OCI-LY7 (cell line): ENCODE measurements at regions not wholly inside any gene's neighbourhood (a gene's known extent, or its start where the extent isn't known, plus 50 kb on each side); places are given as distances from the start of the nearest gene placed in this dataset.

Source experiments
- BruUV-seq: library from RNA; stranded (reverse); fragments of 400-500 nt; replicated peaks from 2 replicates; lab custom pipeline; 2021; lab: Mats Ljungman, UMichigan
- CTCF ChIA-PET: fragments of 300-600 bp; sonication (Branson Sonifier 250); formaldehyde crosslinking; loops from one replicate; lab custom pipeline; 2022; ENCODE audit warnings: antibody characterized with exemption; ENCODE audit not compliant: unreplicated experiment; lab: Charles Lee
- POLR2A ChIA-PET: fragments of 300-600 bp; sonication (Branson Sonifier 250); formaldehyde crosslinking; loops from one replicate; lab custom pipeline; 2022; ENCODE audit warnings: antibody characterized with exemption; lab: Charles Lee
- DNase-seq: peaks from one replicate; pipeline ENCODE4 v3.0.0-alpha.2; 2015; ENCODE audit warnings: low spot score
- H2AFZ ChIP-seq: fragments of 200-600 bp; sonication (generic), shearing (Covaris generic); 2 replicates; pipeline ENCODE4 v1.6.1; 2014; ENCODE audit warnings: mild to moderate bottlenecking, antibody characterized with exemption, low read length, moderate library complexity
- H3K27ac ChIP-seq: fragments of 200-600 bp; sonication (generic); 2 replicates; pipeline ENCODE4 v1.5.1; 2014; ENCODE audit warnings: mixed run types, low read depth, mild to moderate bottlenecking, moderate library complexity, low read length, inconsistent platforms; ENCODE audit not compliant: poor library complexity, severe bottlenecking
- H3K36me3 ChIP-seq: fragments of 200-600 bp; sonication (generic); 2 replicates; pipeline ENCODE4 v1.6.1; 2014; ENCODE audit warnings: mild to moderate bottlenecking, antibody characterized with exemption, low read length, moderate library complexity, mixed read lengths; ENCODE audit not compliant: insufficient read depth
- H3K4me1 ChIP-seq: fragments of 200-600 bp; sonication (generic); 2 replicates; pipeline ENCODE4 v1.5.1; 2014; ENCODE audit warnings: mild to moderate bottlenecking, low read length; ENCODE audit not compliant: insufficient read depth, poor library complexity, severe bottlenecking
- H3K4me2 ChIP-seq: fragments of 200-600 bp; sonication (generic); 2 replicates; pipeline ENCODE4 v1.6.1; 2014; ENCODE audit warnings: mild to moderate bottlenecking, low read length
- H3K4me3 ChIP-seq: fragments of 200-600 bp; sonication (generic); 2 replicates; pipeline ENCODE4 v1.5.1; 2014; ENCODE audit warnings: mild to moderate bottlenecking, low read depth, low read length; ENCODE audit not compliant: poor library complexity, severe bottlenecking
- H3K79me2 ChIP-seq: fragments of 200-600 bp; sonication (generic); 2 replicates; pipeline ENCODE4 v1.6.1; 2016; ENCODE audit warnings: low read depth, mild to moderate bottlenecking, low read length, moderate library complexity, mixed read lengths; ENCODE audit not compliant: insufficient read depth
- H3K9me2 ChIP-seq: fragments of 200-600 bp; sonication (generic); 2 replicates; pipeline ENCODE4 v1.6.1; 2016; ENCODE audit warnings: mild to moderate bottlenecking, low read length, mixed read lengths; ENCODE audit not compliant: insufficient read depth
- H3K9me3 ChIP-seq: fragments of 200-600 bp; sonication (generic); 2 replicates; pipeline ENCODE4 v1.6.1; 2014; ENCODE audit warnings: mild to moderate bottlenecking, mixed run types, low read length, mixed read lengths
- H4K20me1 ChIP-seq: fragments of 200-600 bp; sonication (generic); 2 replicates; pipeline ENCODE4 v1.6.1; 2014; ENCODE audit warnings: mild to moderate bottlenecking, antibody characterized with exemption, low read length, moderate library complexity, mixed read lengths; ENCODE audit not compliant: insufficient read depth
- EZH2phosphoT487 ChIP-seq: fragments of 200-600 bp; sonication (generic); IDR thresholded peaks from 2 replicates; pipeline ENCODE4 v1.6.1; 2018; ENCODE audit warnings: low read depth, borderline replicate concordance, mild to moderate bottlenecking, mixed run types, antibody characterized with exemption, low read length, moderate library complexity, mixed read lengths
- intact Hi-C: fragments of 100-400 bp; cut with micrococcal nuclease; formaldehyde crosslinking; loops from one replicate; pipeline ENCODE4 v1.10.0; 2022; ENCODE audit not compliant: unreplicated experiment
- TF ChIP-seq, protein P1 (sequence below): fragments of 200-600 bp; sonication (generic); conservative IDR thresholded peaks from 2 replicates; pipeline ENCODE4 v1.5.1; 2014; ENCODE audit warnings: mild to moderate bottlenecking, antibody characterized with exemption, low read length, moderate library complexity, mixed read lengths

DNA sequence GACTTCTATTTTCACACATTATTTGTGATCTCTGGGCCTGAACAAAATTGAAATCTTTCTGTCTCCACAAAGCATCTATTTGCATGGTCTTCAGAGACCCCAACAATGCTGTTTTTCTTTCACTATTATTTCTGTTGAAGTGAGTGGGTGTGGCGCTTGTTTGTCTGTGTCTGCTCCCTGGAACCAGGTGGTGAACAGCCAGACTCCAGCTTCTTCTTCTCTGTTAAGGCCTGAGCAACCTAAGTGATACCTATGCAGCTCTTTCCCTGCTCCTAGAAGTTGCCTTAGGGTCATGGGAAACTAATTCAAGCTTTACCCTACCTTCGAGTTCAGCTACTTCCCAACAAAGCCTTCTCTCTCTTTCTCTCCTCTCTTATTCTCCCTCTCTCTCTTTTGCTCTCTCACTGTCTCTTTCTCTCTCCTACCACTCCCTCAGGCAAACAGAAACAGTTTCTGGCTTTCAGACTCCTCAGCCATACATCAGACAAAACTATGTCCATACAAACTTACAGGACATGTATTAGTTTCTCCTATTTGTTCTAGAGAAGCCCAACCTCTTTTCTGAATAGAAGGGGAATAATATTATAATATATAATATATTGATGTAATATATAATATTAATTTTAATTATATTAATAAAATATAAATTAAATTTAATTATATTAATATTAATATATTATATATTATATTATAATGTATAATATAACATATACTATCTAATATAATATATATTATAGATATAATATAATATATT, 552.5 kb downstream of the DSC3 start:
- no peaks in the 10 kb centered on the region for H4K20me1 ChIP-seq
- H2AFZ ChIP-seq = no peak overlapping the region
- H3K9me2 ChIP-seq = no peaks in the 10 kb centered on the region
- intact Hi-C loops = no loop called here
- DNase-seq = no peak
- BruUV-seq = no TSS peak
- no peaks in the 10 kb centered on the region for H3K79me2 ChIP-seq
- H3K4me2 ChIP-seq = no peak overlapping the region
- no peaks in the 10 kb centered on the region for H3K36me3 ChIP-seq
- TF ChIP-seq, protein P1, sequence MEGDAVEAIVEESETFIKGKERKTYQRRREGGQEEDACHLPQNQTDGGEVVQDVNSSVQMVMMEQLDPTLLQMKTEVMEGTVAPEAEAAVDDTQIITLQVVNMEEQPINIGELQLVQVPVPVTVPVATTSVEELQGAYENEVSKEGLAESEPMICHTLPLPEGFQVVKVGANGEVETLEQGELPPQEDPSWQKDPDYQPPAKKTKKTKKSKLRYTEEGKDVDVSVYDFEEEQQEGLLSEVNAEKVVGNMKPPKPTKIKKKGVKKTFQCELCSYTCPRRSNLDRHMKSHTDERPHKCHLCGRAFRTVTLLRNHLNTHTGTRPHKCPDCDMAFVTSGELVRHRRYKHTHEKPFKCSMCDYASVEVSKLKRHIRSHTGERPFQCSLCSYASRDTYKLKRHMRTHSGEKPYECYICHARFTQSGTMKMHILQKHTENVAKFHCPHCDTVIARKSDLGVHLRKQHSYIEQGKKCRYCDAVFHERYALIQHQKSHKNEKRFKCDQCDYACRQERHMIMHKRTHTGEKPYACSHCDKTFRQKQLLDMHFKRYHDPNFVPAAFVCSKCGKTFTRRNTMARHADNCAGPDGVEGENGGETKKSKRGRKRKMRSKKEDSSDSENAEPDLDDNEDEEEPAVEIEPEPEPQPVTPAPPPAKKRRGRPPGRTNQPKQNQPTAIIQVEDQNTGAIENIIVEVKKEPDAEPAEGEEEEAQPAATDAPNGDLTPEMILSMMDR = no peak
- TF ChIP-seq EZH2phosphoT487 = no peak
- POLR2A ChIA-PET = no interaction called here
- H3K9me3 ChIP-seq = no peaks in the 10 kb centered on the region
- H3K27ac ChIP-seq = no peak overlapping the region
- H3K4me3 ChIP-seq = no peak overlapping the region
- CTCF ChIA-PET = no interaction called here
- H3K4me1 ChIP-seq = no peaks in the 10 kb centered on the region

DNA sequence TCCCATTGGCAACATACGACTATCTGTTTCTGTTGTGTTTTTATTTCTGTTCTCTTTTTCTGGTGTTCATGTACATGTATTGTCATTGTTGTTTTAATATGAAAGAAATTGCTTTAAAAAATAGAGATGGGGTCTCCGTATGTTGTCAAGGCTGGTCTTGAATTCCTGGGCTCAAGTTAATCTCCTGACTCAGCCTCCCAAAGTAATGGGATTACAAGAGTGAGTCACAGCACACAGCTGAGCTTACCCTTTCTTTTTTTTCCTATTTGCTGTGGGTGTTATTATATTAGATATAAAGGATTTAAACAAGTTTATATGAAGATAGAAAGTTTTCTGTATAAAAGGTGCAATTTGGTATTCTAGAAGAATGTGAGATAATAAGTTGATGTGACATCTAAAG, 554.6 kb downstream of the DSC3 start:
- H3K4me3 ChIP-seq = no peak overlapping the region
- intact Hi-C loops = no loop called here
- ChIA-PET CTCF (no interaction called here), POLR2A (no interaction called here)
- H3K4me2 ChIP-seq = no peak overlapping the region
- TF ChIP-seq EZH2phosphoT487 = no peak
- H3K79me2 ChIP-seq = no peaks in the 10 kb centered on the region
- no peak overlapping the region for H2AFZ ChIP-seq
- no peaks in the 10 kb centered on the region for H4K20me1 ChIP-seq
- no peak for DNase-seq
- H3K9me3 ChIP-seq = no peaks in the 10 kb centered on the region
- no peaks in the 10 kb centered on the region for H3K36me3 ChIP-seq
- H3K4me1 ChIP-seq = no peaks in the 10 kb centered on the region
- H3K9me2 ChIP-seq = no peaks in the 10 kb centered on the region
- BruUV-seq = no TSS peak
- no peak overlapping the region for H3K27ac ChIP-seq

DNA sequence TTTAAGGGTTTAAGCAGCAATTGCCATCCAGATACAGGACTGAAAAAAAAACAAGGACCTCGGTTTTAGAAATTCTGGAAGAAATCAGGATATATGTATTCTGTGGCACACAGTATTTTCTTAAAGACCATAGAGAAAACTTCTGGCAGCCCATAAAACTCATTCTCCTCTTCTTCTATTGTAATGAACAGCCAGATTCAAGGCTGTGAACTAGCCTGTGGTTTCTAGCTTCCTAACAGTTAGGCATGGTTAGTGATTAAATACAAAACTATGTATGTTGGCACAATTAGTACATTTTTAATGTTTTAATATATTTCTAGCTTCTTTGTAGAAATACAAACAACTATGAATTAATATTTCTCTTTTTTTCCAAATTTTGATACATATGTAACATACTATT, 555.7 kb downstream of the DSC3 start:
- Histone ChIP-seq H3K9me2 (no peaks in the 10 kb centered on the region), H3K4me1 (no peaks in the 10 kb centered on the region), H3K36me3 (no peaks in the 10 kb centered on the region), H4K20me1 (no peaks in the 10 kb centered on the region), H3K4me3 (no peak overlapping the region), H2AFZ (no peak overlapping the region), H3K9me3 (no peaks in the 10 kb centered on the region), H3K4me2 (no peak overlapping the region), H3K27ac (no peak overlapping the region), H3K79me2 (no peaks in the 10 kb centered on the region)
- ChIA-PET POLR2A (interaction anchor here (0.7 kb wide), 1 partner anchor 1794 kb away, joined by 3 read pairs; no protein-coding TSS in a partner anchor), CTCF (no interaction called here)
- no peak for DNase-seq
- intact Hi-C loops = no loop called here
- TF ChIP-seq, protein P1 = no peak
- TF ChIP-seq EZH2phosphoT487 = no peak
- BruUV-seq = no TSS peak
